ENCODE measurements at regions not wholly inside any gene's neighbourhood (a gene's known extent, or its start where the extent isn't known, plus 50 kb on each side); places are given as distances from the start of the nearest gene placed in this dataset.

GRCh38 chr5:162816816-162817215, 620.6 kb upstream of the CCNG1 start:
- Histone ChIP-seq H3K9me3 (ENCODE audit: control insufficient read depth, low read depth, low read length) (no peaks in the 10 kb centered on the region), H2BK5ac (ENCODE audit: insufficient read length, low read length) (no peak overlapping the region), H3K56ac (ENCODE audit: insufficient read length, low read depth, low read length) (no peak overlapping the region), H3K18ac (ENCODE audit: insufficient read length, low read depth, low read length) (no peak overlapping the region), H3K23ac (ENCODE audit: insufficient read length, low read depth, low read length) (no peak overlapping the region), H2BK120ac (ENCODE audit: low read depth, low read length, poor library complexity, severe bottlenecking) (no peak overlapping the region), H3K27ac (ENCODE audit: insufficient read length, low read depth, low read length) (no peak overlapping the region), H2AFZ (ENCODE audit: low read length) (no peak overlapping the region), H2BK20ac (ENCODE audit: low read depth, low read length, poor library complexity, severe bottlenecking) (no peak overlapping the region), H3K79me2 (ENCODE audit: insufficient read depth, low read length) (no peaks in the 10 kb centered on the region), H4K5ac (ENCODE audit: insufficient read length, low read depth, low read length) (no peak overlapping the region), H3K4me2 (ENCODE audit: insufficient read depth, insufficient read length, low read length) (no peak overlapping the region), H2AK5ac (ENCODE audit: insufficient read length, low read length) (no peak overlapping the region), H3K23me2 (ENCODE audit: insufficient read length, low read depth, low read length, poor library complexity, severe bottlenecking) (no peaks in the 10 kb centered on the region), H4K20me1 (ENCODE audit: control insufficient read depth, insufficient read depth, insufficient read length) (no peaks in the 10 kb centered on the region), H4K8ac (replicated peaks; ENCODE audit: insufficient read length, low read depth, low read length) (no peak overlapping the region), H2BK15ac (ENCODE audit: low read depth, low read length) (no peak overlapping the region), H3K79me1 (ENCODE audit: insufficient read depth, low read depth, low read length, poor library complexity, severe bottlenecking) (no peaks in the 10 kb centered on the region), H3K4me1 (ENCODE audit: insufficient read depth, low read length) (no peaks in the 10 kb centered on the region), H3K14ac (ENCODE audit: insufficient read depth, low read length) (no peak overlapping the region), H4K91ac (ENCODE audit: insufficient read length, low read depth, low read length) (no peak overlapping the region), H2BK12ac (ENCODE audit: insufficient read length, low read depth, low read length) (no peak overlapping the region), H3K4ac (ENCODE audit: low read depth, low read length) (no peak overlapping the region), H3T11ph (ENCODE audit: low read length) (no peak overlapping the region), H3K9ac (ENCODE audit: extremely low read depth, insufficient read length, low read length) (no peak overlapping the region), H3K27me3 (ENCODE audit: insufficient read depth, low read length) (no peaks in the 10 kb centered on the region)
- no CpG with 5 or more reads among the region's 2 CpGs for WGBS (ENCODE audit: extremely low coverage, insufficient read length, low lambda C conversion rate)
- DNase-seq = no peak
- Mint-ChIP-seq H3K27me3 (ENCODE audit: low read depth) (no peaks in the 10 kb centered on the region), H3K36me3 (ENCODE audit: insufficient read depth in 1 of 3, low read depth in 3 of 3) (peaks cover 0 to 8% (median 0%) of the 10 kb centered on the region in 3 experiments; a peak in 1 of 7 replicates), H3K27ac (peak overlapping the region in 1 of 3 experiments; percentile 53; a peak in 2 of 7 replicates), H3K9me3 (no peaks in the 10 kb centered on the region), H3K4me1 (peaks cover 7 to 11% of the 10 kb centered on the region in 2 experiments), H3K4me3 (no peak overlapping the region)
- no peak for TF ChIP-seq CTCF (conservative IDR thresholded peaks at IDR 0.05)
